ENCODE measurements at regions not wholly inside any gene's neighbourhood (a gene's known extent, or its start where the extent isn't known, plus 50 kb on each side); places are given as distances from the start of the nearest gene placed in this dataset.

DNA sequence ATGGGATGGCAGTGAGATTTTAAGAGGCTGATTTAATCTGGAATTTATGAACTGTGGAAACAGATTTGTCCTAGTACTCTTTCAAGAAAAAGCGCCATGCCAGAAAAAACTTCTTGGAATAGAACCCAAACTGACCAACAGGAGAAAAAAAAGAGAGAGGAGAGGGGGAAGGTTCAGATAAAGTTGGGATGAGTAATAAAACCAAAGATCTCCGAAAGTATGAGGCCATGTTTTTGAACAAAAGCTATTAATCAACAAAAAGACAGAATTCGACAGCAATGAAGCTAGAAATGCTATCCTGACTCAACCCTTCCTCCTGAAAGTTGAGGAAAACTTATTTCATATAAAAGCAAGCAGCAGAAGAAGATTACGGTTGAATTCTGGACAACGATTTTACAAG, 135.5 kb downstream of the CEMIP2 start:
- DNase-seq (ENCODE audit: insufficient read length, low spot score) = no peak
- no peak for FAIRE-seq
- TF ChIP-seq POLR2A (IDR thresholded peaks at IDR 0.05; ENCODE audit: low read depth, low read length) = no peak
- no peak for TF ChIP-seq PAX5 (IDR thresholded peaks at IDR 0.05; ENCODE audit: insufficient read depth, low read length, severe bottlenecking)
- no peak for TF ChIP-seq SPI1 (IDR thresholded peaks at IDR 0.05; ENCODE audit: low read depth, low read length)
- TF ChIP-seq TAF1 (IDR thresholded peaks at IDR 0.05; ENCODE audit: low read depth, low read length) = no peak
- no peak for TF ChIP-seq POU2F2 (IDR thresholded peaks at IDR 0.05; ENCODE audit: low read depth, low read length)
- TF ChIP-seq POLR2AphosphoS5 (IDR thresholded peaks at IDR 0.05; ENCODE audit: low read depth, low read length) = no peak

GRCh38 chr9:71630377-71630995, 137.8 kb downstream of the CEMIP2 start:
- TF ChIP-seq POU2F2 (IDR thresholded peaks at IDR 0.05; ENCODE audit: low read depth, low read length) (no peak), POLR2A (IDR thresholded peaks at IDR 0.05; ENCODE audit: low read depth, low read length) (no peak), PAX5 (IDR thresholded peaks at IDR 0.05; ENCODE audit: insufficient read depth, low read length, severe bottlenecking) (no peak)
- no peak for DNase-seq (ENCODE audit: insufficient read length, low spot score)
- no peak for FAIRE-seq

DNA sequence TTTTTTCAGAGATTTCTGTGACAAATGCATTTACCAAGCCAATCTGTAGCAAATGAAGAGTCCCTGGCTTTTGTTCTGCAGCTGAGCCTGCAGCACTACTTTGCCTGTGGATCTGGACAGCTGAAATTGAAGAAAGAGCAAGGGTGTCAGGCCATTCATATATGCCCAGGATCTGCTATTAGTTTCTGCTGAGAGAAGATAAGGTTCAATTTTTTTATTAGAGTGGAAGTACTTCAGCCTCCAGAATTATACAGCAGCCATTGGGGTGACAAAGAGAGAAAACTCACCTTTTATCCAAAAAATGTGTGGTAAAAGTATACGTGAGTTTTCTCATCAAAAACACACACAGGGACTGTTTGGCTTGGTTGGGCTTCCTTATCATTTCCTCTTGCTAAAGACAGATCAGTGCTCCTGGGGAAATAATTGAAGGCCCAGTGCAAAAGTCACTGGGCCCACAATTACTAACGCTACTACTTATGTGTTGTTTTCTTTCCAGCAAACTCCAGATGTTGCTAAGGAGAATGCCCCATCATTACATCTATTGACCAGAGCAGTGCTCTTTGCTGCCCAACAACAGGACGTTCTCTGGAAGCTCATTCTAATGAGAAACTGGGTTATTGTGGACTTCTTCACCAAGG, 138.6 kb downstream of the CEMIP2 start:
- DNase-seq (ENCODE audit: insufficient read length, low spot score) (no peak), FAIRE-seq (no peak)
- no peak for TF ChIP-seq TAF1 (IDR thresholded peaks at IDR 0.05; ENCODE audit: low read depth, low read length)
- TF ChIP-seq POLR2A (IDR thresholded peaks at IDR 0.05; ENCODE audit: low read depth, low read length) = no peak
- TF ChIP-seq POU2F2 (IDR thresholded peaks at IDR 0.05; ENCODE audit: low read depth, low read length) = no peak
- TF ChIP-seq SPI1 (IDR thresholded peaks at IDR 0.05; ENCODE audit: low read depth, low read length) = no peak
- no peak for TF ChIP-seq POLR2AphosphoS5 (IDR thresholded peaks at IDR 0.05; ENCODE audit: low read depth, low read length)
- TF ChIP-seq PAX5 (IDR thresholded peaks at IDR 0.05; ENCODE audit: insufficient read depth, low read length, severe bottlenecking) = no peak

DNA sequence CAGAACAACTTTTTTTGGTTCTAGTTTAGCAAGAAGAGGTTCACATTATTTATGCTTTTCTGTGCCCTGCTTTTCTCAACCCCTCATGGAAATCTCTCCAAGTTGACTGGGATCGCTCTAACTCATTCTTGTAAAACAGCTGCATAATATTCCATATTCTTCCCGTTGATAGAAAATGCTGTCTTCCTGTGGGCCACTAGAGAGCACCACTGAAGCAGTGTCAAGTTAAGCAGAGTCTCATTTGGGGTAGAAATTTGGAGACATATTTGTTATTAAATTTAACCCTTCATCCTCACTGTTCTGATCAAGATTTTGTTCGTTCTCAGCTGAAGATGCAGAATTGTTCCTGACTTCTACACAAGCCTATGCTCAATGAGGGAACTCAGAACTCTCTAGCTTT, 140.1 kb downstream of the CEMIP2 start:
- DNase-seq (ENCODE audit: insufficient read length, low spot score) = no peak
- TF ChIP-seq PAX5 (IDR thresholded peaks at IDR 0.05; ENCODE audit: insufficient read depth, low read length, severe bottlenecking) = no peak
- no peak for TF ChIP-seq TAF1 (IDR thresholded peaks at IDR 0.05; ENCODE audit: low read depth, low read length)
- no peak for TF ChIP-seq SPI1 (IDR thresholded peaks at IDR 0.05; ENCODE audit: low read depth, low read length)
- TF ChIP-seq POU2F2 (IDR thresholded peaks at IDR 0.05; ENCODE audit: low read depth, low read length) = no peak
- no peak for TF ChIP-seq POLR2AphosphoS5 (IDR thresholded peaks at IDR 0.05; ENCODE audit: low read depth, low read length)
- TF ChIP-seq POLR2A (IDR thresholded peaks at IDR 0.05; ENCODE audit: low read depth, low read length) = no peak
- no peak for FAIRE-seq

DNA sequence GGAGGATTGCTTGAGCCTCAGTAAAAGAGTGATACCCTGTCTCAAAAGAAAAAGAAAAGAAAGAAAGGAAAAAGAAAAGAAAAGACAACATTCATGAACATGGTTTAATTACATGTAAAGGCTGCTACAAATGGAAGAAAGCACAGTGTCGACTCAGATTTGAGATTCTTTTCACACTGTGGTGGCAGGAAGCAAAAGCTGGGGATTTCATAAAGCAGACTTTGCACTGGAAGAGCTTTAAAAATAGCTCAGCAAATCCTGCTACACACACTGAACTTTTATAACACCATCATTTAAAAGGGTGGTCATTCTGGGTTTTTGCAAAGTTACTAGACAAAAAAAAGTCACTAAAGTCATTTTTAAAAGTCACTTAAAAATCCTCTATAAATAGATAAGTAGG, 140.8 kb downstream of the CEMIP2 start:
- FAIRE-seq (no peak), DNase-seq (ENCODE audit: insufficient read length, low spot score) (no peak)
- TF ChIP-seq POLR2A (IDR thresholded peaks at IDR 0.05; ENCODE audit: low read depth, low read length) (no peak), POU2F2 (IDR thresholded peaks at IDR 0.05; ENCODE audit: low read depth, low read length) (no peak), TAF1 (IDR thresholded peaks at IDR 0.05; ENCODE audit: low read depth, low read length) (no peak), POLR2AphosphoS5 (IDR thresholded peaks at IDR 0.05; ENCODE audit: low read depth, low read length) (no peak), PAX5 (IDR thresholded peaks at IDR 0.05; ENCODE audit: insufficient read depth, low read length, severe bottlenecking) (no peak), SPI1 (IDR thresholded peaks at IDR 0.05; ENCODE audit: low read depth, low read length) (no peak)

- no peak for FAIRE-seq
- DNase-seq (ENCODE audit: insufficient read length, low spot score) = no peak
- no peak for TF ChIP-seq POLR2A (IDR thresholded peaks at IDR 0.05; ENCODE audit: low read depth, low read length)
- TF ChIP-seq PAX5 (IDR thresholded peaks at IDR 0.05; ENCODE audit: insufficient read depth, low read length, severe bottlenecking) = no peak
- no peak for TF ChIP-seq SPI1 (IDR thresholded peaks at IDR 0.05; ENCODE audit: low read depth, low read length)
- no peak for TF ChIP-seq POU2F2 (IDR thresholded peaks at IDR 0.05; ENCODE audit: low read depth, low read length)
- no peak for TF ChIP-seq TAF1 (IDR thresholded peaks at IDR 0.05; ENCODE audit: low read depth, low read length)
- no peak for TF ChIP-seq POLR2AphosphoS5 (IDR thresholded peaks at IDR 0.05; ENCODE audit: low read depth, low read length)
These were observed 141.9 kb downstream of the CEMIP2 start for GRCh38 chr9:71626395-71626794.

- TF ChIP-seq POLR2A (IDR thresholded peaks at IDR 0.05; ENCODE audit: low read depth, low read length) = no peak
- no peak for TF ChIP-seq TAF1 (IDR thresholded peaks at IDR 0.05; ENCODE audit: low read depth, low read length)
- TF ChIP-seq SPI1 (IDR thresholded peaks at IDR 0.05; ENCODE audit: low read depth, low read length) = no peak
- no peak for TF ChIP-seq PAX5 (IDR thresholded peaks at IDR 0.05; ENCODE audit: insufficient read depth, low read length, severe bottlenecking)
- no peak for TF ChIP-seq POLR2AphosphoS5 (IDR thresholded peaks at IDR 0.05; ENCODE audit: low read depth, low read length)
- TF ChIP-seq POU2F2 (IDR thresholded peaks at IDR 0.05; ENCODE audit: low read depth, low read length) = no peak
- no peak for DNase-seq (ENCODE audit: insufficient read length, low spot score)
- FAIRE-seq = no peak
These were observed 143.6 kb downstream of the CEMIP2 start for GRCh38 chr9:71624728-71625127.

DNA sequence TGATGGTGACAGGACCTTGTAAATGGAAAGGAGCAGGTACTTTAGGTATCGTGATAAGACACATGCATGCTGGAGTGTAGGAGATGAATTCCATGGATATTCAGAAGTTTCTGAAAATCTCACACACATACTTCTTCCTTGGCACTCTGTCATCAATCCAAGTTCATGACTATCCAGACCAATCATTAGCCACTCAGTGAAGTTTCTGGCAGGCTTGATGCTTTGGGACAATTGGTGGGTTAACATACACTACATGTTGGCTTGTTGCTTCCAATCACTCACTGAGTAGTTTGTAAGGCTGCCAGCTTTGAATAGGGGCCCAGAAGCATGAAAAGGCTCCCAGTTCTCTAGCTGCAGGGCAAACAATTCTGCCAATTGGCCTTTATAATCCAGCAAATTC, 147.6 kb downstream of the CEMIP2 start:
- FAIRE-seq (no peak), DNase-seq (ENCODE audit: insufficient read length, low spot score) (no peak)
- no peak for TF ChIP-seq TAF1 (IDR thresholded peaks at IDR 0.05; ENCODE audit: low read depth, low read length)
- no peak for TF ChIP-seq SPI1 (IDR thresholded peaks at IDR 0.05; ENCODE audit: low read depth, low read length)
- no peak for TF ChIP-seq POLR2AphosphoS5 (IDR thresholded peaks at IDR 0.05; ENCODE audit: low read depth, low read length)
- no peak for TF ChIP-seq POU2F2 (IDR thresholded peaks at IDR 0.05; ENCODE audit: low read depth, low read length)
- no peak for TF ChIP-seq POLR2A (IDR thresholded peaks at IDR 0.05; ENCODE audit: low read depth, low read length)
- no peak for TF ChIP-seq PAX5 (IDR thresholded peaks at IDR 0.05; ENCODE audit: insufficient read depth, low read length, severe bottlenecking)

DNA sequence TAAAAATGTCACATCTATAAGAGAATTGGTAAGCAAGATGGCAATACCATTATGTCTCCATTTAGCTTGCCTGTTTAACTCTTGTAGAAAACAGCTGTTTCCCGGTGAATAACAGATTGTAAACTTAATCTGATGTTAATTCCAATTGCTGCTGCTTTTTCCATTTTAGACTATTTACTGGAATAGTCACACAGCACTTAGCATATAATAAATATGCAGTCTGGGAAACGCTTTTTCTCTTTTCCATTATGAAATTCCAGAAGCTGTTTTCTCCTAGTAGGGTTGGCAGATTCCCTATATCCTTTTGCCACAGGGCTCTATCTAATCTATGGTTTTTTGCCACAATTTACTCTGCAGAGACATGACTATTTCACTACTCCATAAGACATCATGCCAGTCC, 148.0 kb downstream of the CEMIP2 start:
- FAIRE-seq (no peak), DNase-seq (ENCODE audit: insufficient read length, low spot score) (no peak)
- TF ChIP-seq POLR2AphosphoS5 (IDR thresholded peaks at IDR 0.05; ENCODE audit: low read depth, low read length) = no peak
- no peak for TF ChIP-seq POLR2A (IDR thresholded peaks at IDR 0.05; ENCODE audit: low read depth, low read length)
- TF ChIP-seq POU2F2 (IDR thresholded peaks at IDR 0.05; ENCODE audit: low read depth, low read length) = no peak

DNA sequence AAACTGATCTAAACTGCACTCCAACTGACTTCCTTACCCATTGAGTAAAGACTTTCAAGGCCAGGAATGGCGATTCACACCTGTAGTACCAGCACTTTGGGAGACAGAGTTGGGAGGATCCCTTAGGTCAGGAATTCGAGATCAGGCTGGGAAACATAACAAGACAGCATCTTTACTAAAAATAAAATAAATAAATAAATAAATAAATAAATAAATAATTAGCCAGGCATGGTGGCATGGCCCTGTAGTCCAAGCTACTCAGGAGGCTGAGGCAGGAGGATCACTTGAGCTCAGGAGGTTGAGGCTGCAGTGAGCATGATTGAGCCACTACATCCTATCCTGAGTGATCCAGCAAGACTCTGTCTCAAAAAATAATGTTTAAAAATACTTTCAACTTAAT, 148.4 kb downstream of the CEMIP2 start:
- TF ChIP-seq SPI1 (IDR thresholded peaks at IDR 0.05; ENCODE audit: low read depth, low read length) = no peak
- no peak for TF ChIP-seq PAX5 (IDR thresholded peaks at IDR 0.05; ENCODE audit: insufficient read depth, low read length, severe bottlenecking)
- no peak for TF ChIP-seq TAF1 (IDR thresholded peaks at IDR 0.05; ENCODE audit: low read depth, low read length)
- TF ChIP-seq POLR2AphosphoS5 (IDR thresholded peaks at IDR 0.05; ENCODE audit: low read depth, low read length) = no peak
- no peak for TF ChIP-seq POLR2A (IDR thresholded peaks at IDR 0.05; ENCODE audit: low read depth, low read length)
- no peak for TF ChIP-seq POU2F2 (IDR thresholded peaks at IDR 0.05; ENCODE audit: low read depth, low read length)
- no peak for DNase-seq (ENCODE audit: insufficient read length, low spot score)
- FAIRE-seq = no peak

Data from GM12891 (cell line).